ENCODE measurements at regions not wholly inside any gene's neighbourhood (a gene's known extent, or its start where the extent isn't known, plus 50 kb on each side); places are given as distances from the start of the nearest gene placed in this dataset.

DNA sequence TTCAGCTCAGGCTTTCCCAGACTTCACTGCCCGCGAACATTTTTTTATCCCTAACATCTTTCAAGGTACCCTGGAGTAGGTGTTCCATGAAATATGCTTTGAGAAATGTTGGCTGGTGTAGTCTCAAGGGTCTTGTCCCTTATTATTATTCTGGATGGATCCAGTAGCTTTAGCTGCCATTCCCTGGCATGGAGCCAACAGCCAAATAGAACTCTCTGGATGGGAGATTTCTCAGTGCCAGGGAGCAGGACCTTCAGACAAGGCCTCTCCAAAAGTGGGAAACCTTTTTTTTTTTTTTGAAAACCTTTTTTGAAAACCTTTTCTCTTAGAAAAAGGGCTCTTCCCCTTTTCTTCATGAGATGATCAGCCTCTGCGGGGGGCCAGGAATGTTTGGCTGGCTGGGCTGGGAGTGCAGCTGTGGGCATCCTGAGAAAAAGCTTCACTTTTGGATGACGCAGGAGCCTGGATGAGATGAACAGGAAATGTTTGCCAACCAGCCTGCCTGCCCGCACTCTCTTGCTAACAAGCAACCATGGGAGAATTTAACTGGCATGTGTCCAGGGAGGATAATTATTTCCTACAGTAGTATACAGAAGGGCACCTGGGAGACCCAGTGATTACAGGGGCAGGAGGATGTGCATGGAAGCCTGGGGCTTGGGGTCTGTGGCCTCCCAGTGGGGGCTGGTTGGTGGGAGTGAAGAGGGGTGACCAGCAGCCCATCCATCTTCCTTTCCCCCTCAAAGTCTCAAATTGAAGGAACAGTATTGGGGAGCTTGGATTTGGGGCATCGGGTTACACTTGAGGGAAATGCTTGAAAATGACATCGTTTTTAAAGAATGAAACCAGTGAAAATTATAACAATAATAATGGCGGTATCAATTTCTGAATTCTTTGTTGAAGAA, 109.1 kb upstream of the LRIG1 start:
- TF ChIP-seq, protein P1, sequence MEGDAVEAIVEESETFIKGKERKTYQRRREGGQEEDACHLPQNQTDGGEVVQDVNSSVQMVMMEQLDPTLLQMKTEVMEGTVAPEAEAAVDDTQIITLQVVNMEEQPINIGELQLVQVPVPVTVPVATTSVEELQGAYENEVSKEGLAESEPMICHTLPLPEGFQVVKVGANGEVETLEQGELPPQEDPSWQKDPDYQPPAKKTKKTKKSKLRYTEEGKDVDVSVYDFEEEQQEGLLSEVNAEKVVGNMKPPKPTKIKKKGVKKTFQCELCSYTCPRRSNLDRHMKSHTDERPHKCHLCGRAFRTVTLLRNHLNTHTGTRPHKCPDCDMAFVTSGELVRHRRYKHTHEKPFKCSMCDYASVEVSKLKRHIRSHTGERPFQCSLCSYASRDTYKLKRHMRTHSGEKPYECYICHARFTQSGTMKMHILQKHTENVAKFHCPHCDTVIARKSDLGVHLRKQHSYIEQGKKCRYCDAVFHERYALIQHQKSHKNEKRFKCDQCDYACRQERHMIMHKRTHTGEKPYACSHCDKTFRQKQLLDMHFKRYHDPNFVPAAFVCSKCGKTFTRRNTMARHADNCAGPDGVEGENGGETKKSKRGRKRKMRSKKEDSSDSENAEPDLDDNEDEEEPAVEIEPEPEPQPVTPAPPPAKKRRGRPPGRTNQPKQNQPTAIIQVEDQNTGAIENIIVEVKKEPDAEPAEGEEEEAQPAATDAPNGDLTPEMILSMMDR (IDR thresholded peaks at IDR 0.05): no peak
- no peak for TF ChIP-seq POLR2A (IDR thresholded peaks at IDR 0.05)
- TF ChIP-seq POLR2AphosphoS5 (IDR thresholded peaks at IDR 0.05): no peak
- TF ChIP-seq EP300 (IDR thresholded peaks at IDR 0.05): no peak
